GM18519 (cell line): ENCODE measurements at regions not wholly inside any gene's neighbourhood (a gene's known extent, or its start where the extent isn't known, plus 50 kb on each side); places are given as distances from the start of the nearest gene placed in this dataset.

Source experiments
- ATAC-seq: cut with Tn5 transposase; IDR thresholded peaks from one replicate; pipeline ENCODE4 v1.9.1; 2021; ENCODE audit warnings: mild to moderate bottlenecking, moderate library complexity; ENCODE audit not compliant: unreplicated experiment, low FRiP score

GRCh38 chr7:84509522-84509921 lies 314.9 kb upstream of the SEMA3A start:
- ATAC-seq, result no peak

GRCh38 chr7:84508606-84509005 lies 314.0 kb upstream of the SEMA3A start:
- no peak for ATAC-seq

- ATAC-seq, result no peak
These were observed 312.9 kb upstream of the SEMA3A start for GRCh38 chr7:84507529-84507928.

- ATAC-seq, result no peak
These were observed 311.6 kb upstream of the SEMA3A start for GRCh38 chr7:84506151-84506550.

DNA sequence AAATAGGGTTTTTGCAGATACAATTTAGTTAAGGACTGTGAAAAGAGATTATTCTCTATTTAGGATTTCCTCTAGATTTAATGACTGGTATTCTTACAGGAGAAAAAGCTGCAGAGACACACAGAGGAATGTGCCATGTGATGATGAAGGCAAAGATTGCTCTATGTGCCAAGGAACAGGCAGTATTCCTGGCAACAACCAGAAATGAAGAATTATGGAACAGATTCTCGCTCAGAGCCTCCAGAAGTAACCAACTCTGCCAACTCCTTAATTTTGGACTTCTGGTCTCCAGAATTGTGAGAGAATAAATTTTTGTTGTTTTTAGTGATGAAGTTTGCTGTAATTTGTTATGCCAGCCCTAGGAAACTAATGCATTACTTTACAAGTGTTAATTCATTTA lies 307.6 kb upstream of the SEMA3A start:
- no peak for ATAC-seq

DNA sequence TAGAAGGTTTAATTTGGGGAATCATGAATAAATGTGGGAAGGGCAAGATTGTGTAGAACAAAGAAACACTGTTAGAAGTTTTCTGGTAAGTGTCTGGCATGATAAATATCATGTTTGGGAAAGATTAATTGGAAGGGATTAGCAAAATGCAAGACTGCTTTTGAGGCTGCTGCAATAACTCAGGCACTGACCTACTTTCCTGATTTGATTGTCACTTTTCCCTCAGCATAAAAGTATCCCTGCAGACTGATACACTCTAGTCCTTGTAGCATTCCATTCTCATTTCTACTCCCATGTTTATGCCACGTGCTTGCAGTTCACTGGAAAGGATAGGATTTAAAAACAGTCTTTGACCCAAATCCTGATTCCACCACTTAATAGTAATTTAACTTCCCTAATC lies 303.3 kb upstream of the SEMA3A start:
- no peak for ATAC-seq

DNA sequence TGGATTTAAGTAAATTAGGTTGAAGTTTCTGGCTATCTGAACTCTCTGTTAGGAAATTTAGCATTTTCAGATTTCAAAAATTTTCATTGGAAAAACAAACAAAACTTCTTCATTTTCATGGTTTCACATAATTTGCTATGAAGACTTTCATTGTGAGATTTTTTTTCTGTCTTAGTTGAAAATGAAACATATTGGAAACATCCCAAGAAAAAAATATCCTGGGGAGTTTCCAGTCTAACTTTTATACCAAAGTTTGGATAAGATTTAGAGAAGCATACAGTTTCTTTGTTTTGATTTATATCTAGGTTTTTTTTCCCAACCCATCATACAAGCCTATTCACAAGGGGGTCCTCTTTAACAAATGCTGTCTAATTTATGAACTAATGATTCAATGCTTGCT lies 300.5 kb upstream of the SEMA3A start:
- ATAC-seq, result no peak

GRCh38 chr7:84492098-84493034 lies 297.8 kb upstream of the SEMA3A start:
- no peak for ATAC-seq

GRCh38 chr7:84490661-84491060 lies 296.1 kb upstream of the SEMA3A start:
- ATAC-seq, result no peak

GRCh38 chr7:84484502-84485079 lies 290.0 kb upstream of the SEMA3A start:
- no peak for ATAC-seq

DNA sequence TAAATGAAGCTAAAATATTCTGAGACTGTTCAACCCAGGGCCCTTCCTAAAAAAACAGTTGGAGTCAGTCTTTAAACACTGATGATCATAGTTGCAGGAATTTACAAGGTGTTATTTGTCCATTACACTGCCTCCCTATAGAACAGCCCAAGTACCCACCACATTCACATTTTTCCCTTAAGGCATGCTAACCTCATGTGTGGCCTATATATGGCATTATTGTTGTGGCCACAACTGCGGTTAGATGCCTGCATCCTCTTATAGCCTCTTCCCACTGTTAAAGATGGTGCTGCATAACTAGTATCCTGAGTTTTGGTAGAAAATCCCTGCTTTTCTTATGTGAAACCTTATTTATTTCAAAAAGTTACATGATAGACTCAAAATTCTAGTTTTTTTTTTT lies 287.9 kb upstream of the SEMA3A start:
- no peak for ATAC-seq

- no peak for ATAC-seq
These were observed 284.5 kb upstream of the SEMA3A start for GRCh38 chr7:84479059-84479458.

GRCh38 chr7:84477786-84478478 lies 283.3 kb upstream of the SEMA3A start:
- ATAC-seq, result no peak

DNA sequence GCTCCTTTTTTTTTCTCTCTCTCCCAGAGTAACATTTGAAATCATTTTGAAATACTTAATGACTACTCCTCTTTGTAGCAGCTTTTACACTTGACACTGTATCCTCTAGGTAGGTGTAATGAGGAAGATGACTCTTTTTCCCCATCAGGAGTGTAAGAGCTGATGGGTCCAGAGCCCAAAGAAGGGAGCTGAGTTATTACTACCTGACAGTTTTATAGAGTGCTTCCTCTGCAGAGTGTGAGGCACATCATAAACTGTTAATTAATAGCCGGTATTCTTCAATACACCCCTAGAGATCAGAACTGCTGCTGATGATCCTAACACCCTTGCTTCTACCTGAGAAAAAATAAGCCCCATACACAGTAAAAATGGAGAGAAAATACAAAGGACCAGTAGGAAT lies 279.8 kb upstream of the SEMA3A start:
- ATAC-seq, result no peak

GRCh38 chr7:84471576-84471975 lies 277.0 kb upstream of the SEMA3A start:
- no peak for ATAC-seq

- no peak for ATAC-seq
These were observed 274.4 kb upstream of the SEMA3A start for GRCh38 chr7:84469034-84469433.

DNA sequence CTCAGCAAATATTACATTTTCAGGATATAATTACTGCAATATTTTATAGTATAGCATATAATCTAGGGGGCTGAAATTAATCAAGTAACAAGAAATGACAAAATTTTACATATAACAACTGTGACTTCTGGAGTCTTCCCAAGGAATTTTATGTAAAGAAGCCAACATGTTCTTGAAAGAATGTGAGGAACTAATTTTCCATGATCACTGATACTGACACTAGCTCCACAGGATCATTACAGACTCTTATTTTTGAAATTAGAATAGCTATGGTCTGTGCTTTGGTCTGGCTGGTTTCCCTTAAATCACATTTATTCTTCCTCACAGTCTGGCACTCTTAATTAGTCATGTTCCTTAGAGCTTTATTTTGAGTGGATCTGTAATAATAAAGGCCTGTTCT lies 267.7 kb upstream of the SEMA3A start:
- no peak for ATAC-seq

GRCh38 chr7:84461093-84461492 lies 266.5 kb upstream of the SEMA3A start:
- no peak for ATAC-seq

DNA sequence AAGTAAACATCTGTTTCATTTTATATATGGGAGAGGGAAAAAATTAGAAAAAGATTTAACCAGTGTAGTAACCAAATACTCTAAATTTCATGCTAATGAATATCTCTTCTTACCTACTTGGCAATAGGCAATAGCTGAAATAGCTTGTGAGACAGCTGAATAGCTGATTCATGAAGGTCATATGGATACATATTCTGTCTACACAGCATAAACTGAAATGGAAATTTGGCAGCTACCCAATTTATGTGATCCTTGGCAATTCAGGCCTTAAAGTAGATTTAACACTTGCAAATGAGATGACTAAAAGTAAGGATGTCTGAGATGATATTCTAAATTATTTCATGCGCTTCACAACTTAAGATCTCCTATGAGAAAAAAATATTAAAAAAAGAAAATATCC lies 261.2 kb upstream of the SEMA3A start:
- ATAC-seq, result no peak

- ATAC-seq, result no peak
These were observed 259.8 kb upstream of the SEMA3A start for GRCh38 chr7:84454174-84454959.

DNA sequence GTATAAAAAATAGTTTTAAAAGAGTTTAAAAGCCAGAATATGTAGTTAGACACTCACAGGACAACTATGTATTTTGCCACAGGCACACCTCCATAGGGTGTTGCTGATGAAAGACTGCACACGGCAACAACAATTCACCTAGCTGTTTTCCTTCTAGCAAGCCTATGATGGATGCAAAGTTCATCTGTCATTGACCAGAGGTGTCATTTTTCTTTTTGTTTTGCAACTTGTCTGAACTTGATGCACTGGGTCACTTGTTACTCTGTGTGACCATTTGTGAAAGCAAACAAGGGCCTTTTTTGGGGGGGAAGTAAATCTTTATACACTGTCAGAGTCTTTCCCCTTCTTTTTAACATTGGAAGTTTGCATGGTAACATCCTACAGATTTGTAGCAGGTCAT lies 258.0 kb upstream of the SEMA3A start:
- ATAC-seq, result no peak
